Adrenal gland (tissue), 5 donors: ENCODE measurements at regions not wholly inside any gene's neighbourhood (a gene's known extent, or its start where the extent isn't known, plus 50 kb on each side); places are given as distances from the start of the nearest gene placed in this dataset.

Experiments
- POLR2A ChIP-seq, 2 donors: fragments of 450-650 bp; IDR thresholded peaks; one replicate each; pipeline ENCODE4 v1.6.1; 2017; ENCODE audit warnings: antibody characterized with exemption in 2 of 2, mild to moderate bottlenecking in 2 of 2, moderate library complexity in 1 of 2
- TF ChIP-seq, protein P1 (sequence below), 6 experiments: fragments of 450-650 bp in 4 of 6; fragments of 200-600 bp in 2 of 6; sonication (generic) in 1 of 6; IDR thresholded peaks; 1 replicate in 5 of 6; 2 replicates in 1 of 6; pipeline versions ENCODE4 v1.5.1 to v1.8.0; 2016 to 2021; ENCODE audit warnings: antibody characterized with exemption in 6 of 6, mild to moderate bottlenecking in 2 of 6, moderate library complexity in 1 of 6
- donor health status: DM: no; HTN: no; CAD: no.

DNA sequence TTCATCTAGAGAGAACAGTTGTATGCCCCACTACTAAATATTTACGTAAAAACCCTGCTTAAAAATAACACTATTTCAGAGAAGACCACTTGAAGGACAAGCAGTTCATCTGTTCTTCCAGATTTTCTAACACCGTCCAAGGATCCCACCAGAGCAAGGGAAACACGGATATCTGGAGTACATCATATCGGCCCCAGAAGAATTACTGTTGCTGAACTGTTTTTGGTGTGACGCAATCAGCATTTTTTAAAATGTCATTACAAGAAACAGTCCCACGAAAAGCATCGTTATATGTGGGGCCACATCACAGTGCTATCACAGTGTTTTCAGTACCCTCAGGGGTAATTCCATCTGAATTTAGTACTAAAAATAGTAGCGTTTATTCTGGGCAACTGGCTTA, 134.5 kb upstream of the PKDCC start:
- TF ChIP-seq, protein P1, sequence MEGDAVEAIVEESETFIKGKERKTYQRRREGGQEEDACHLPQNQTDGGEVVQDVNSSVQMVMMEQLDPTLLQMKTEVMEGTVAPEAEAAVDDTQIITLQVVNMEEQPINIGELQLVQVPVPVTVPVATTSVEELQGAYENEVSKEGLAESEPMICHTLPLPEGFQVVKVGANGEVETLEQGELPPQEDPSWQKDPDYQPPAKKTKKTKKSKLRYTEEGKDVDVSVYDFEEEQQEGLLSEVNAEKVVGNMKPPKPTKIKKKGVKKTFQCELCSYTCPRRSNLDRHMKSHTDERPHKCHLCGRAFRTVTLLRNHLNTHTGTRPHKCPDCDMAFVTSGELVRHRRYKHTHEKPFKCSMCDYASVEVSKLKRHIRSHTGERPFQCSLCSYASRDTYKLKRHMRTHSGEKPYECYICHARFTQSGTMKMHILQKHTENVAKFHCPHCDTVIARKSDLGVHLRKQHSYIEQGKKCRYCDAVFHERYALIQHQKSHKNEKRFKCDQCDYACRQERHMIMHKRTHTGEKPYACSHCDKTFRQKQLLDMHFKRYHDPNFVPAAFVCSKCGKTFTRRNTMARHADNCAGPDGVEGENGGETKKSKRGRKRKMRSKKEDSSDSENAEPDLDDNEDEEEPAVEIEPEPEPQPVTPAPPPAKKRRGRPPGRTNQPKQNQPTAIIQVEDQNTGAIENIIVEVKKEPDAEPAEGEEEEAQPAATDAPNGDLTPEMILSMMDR (IDR thresholded peaks at IDR 0.05): no peak
- no peak for TF ChIP-seq POLR2A (IDR thresholded peaks at IDR 0.05)
